T-cell (primary cell): ENCODE measurements at regions not wholly inside any gene's neighbourhood (a gene's known extent, or its start where the extent isn't known, plus 50 kb on each side); places are given as distances from the start of the nearest gene placed in this dataset.

ENCODE experiments used
- ATAC-seq, 4 experiments: fragments of 200-7000 bp in 3 of 4; fragments of 150-1000 bp in 1 of 4; cut with Tn5 transposase; replicated peaks in 1 of 4; 1 replicate in 3 of 4; 2 replicates in 1 of 4; pipeline ENCODE4 v1.10.0; 2021; ENCODE audit warnings: moderate library complexity in 3 of 4, mild to moderate bottlenecking in 2 of 4, moderate number of reproducible peaks in 1 of 4
- CTCF ChIA-PET, 2 donors: fragments of 300-600 bp; sonication (Branson Sonifier 250); formaldehyde crosslinking; loops; one replicate each; lab custom pipeline; 2022; ENCODE audit warnings: antibody characterized with exemption in 2 of 2; lab: Charles Lee
- POLR2A ChIA-PET, 2 donors: fragments of 300-600 bp; sonication (Branson Sonifier 250); formaldehyde crosslinking; loops; one replicate each; lab custom pipeline; 2022; ENCODE audit warnings: antibody characterized with exemption in 2 of 2; lab: Charles Lee
- DNase-seq, 35 experiments: peaks; one replicate each; pipeline versions ENCODE4 v3.0.0 to v3.0.0-alpha.2; 2013 to 2023
- H3K27ac ChIP-seq: one replicate; pipeline ENCODE4 v1.5.1; 2013; ENCODE audit warnings: low read length
- H3K27me3 ChIP-seq, 2 experiments: replicated peaks in 1 of 2; 1 replicate in 1 of 2; 2 replicates in 1 of 2; pipeline versions ENCODE4 v1.6.1 to v1.7.0; 2013; ENCODE audit warnings: low read length in 1 of 2, mixed read lengths in 1 of 2; ENCODE audit not compliant: control insufficient read depth in 2 of 2, insufficient read depth in 2 of 2; ENCODE audit errors: extremely low read depth in 1 of 2
- H3K36me3 ChIP-seq, 2 donors: 1 replicate in 1 of 2; 2 replicates in 1 of 2; pipeline versions ENCODE4 v1.6.1 to v1.7.0; 2013; ENCODE audit warnings: low read length in 1 of 2; ENCODE audit not compliant: control insufficient read depth in 2 of 2, insufficient read depth in 1 of 2; ENCODE audit errors: extremely low read depth in 1 of 2
- H3K4me1 ChIP-seq, 2 experiments: 1 replicate in 1 of 2; 2 replicates in 1 of 2; pipeline versions ENCODE4 v1.6.1 to v1.7.0; 2013; ENCODE audit warnings: low read length in 2 of 2, mixed read lengths in 1 of 2; ENCODE audit not compliant: insufficient read depth in 2 of 2, control insufficient read depth in 1 of 2; ENCODE audit errors: extremely low read depth in 1 of 2
- H3K4me3 ChIP-seq, 2 donors: 1 replicate in 1 of 2; 2 replicates in 1 of 2; pipeline versions ENCODE4 v1.5.1 to v1.7.0; 2013; ENCODE audit warnings: mild to moderate bottlenecking in 2 of 2, low read length in 1 of 2, moderate library complexity in 1 of 2; ENCODE audit not compliant: control insufficient read depth in 1 of 2; ENCODE audit errors: extremely low read depth in 1 of 2
- H3K9me3 ChIP-seq: 2 replicates; pipeline ENCODE4 v1.7.0; 2013
- H3K27ac Mint-ChIP-seq, 2 donors: one replicate each; pipeline ENCODE4 v1.8.0; 2020 to 2021; ENCODE audit warnings: mild to moderate bottlenecking in 2 of 2, mixed read lengths in 2 of 2
- H3K27me3 Mint-ChIP-seq, 2 donors: one replicate each; pipeline ENCODE4 v1.8.0; 2021 to 2022; ENCODE audit warnings: mixed read lengths in 2 of 2
- H3K36me3 Mint-ChIP-seq: one replicate; pipeline ENCODE4 v1.8.0; 2021; ENCODE audit warnings: mixed read lengths
- H3K4me1 Mint-ChIP-seq, 3 donors: one replicate each; pipeline ENCODE4 v1.8.0; 2020 to 2022; ENCODE audit warnings: mixed read lengths in 3 of 3, mild to moderate bottlenecking in 1 of 3
- H3K4me3 Mint-ChIP-seq, 3 donors: one replicate each; pipeline ENCODE4 v1.8.0; 2020 to 2022; ENCODE audit warnings: mild to moderate bottlenecking in 3 of 3, mixed read lengths in 3 of 3, moderate library complexity in 3 of 3
- H3K9me3 Mint-ChIP-seq, 3 donors: one replicate each; pipeline ENCODE4 v1.8.0; 2020 to 2022; ENCODE audit warnings: mixed read lengths in 3 of 3
- WGBS: methylation state at CpG from one replicate; pipeline ENCODE4 v1.1.5; 2013; ENCODE audit warnings: missing lambda C conversion rate; ENCODE audit not compliant: insufficient coverage; 5-methylcytosine and 5-hydroxymethylcytosine counted together

DNA sequence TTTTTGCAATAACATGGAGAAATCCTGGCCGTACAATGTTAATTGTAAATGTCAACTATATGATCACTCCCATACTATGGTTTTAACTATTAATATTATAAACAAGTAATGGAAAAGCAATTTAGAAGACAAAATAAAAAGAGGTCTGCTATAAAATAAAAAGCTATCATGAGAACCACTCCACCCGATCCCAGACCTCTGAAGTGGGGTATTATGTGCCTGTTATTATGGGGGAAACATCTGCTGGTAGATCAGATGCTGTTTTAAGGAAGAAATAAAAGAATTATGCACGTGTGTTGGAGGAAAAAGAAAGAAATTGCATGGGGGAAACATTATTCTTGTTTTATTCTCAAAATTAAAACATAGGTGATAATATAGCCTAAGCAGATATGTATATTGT is 615.7 kb upstream of the ARID1B start:
- no peak overlapping the region for H3K4me3 ChIP-seq
- CTCF ChIA-PET = interaction anchor here (0.7 kb wide), 2 partner anchors 68 to 1745 kb away, joined by 4 to 7 read pairs; no protein-coding TSS in a partner anchor
- no peak for ATAC-seq
- H3K36me3 ChIP-seq = no peaks in the 10 kb centered on the region
- no peak for DNase-seq
- no peak overlapping the region for H3K27ac ChIP-seq
- H3K4me1 Mint-ChIP-seq = peaks cover 19 to 35% (median 30%) of the 10 kb centered on the region in 3 donors
- peaks cover 0 to 4% of the 10 kb centered on the region in 2 experiments for H3K4me1 ChIP-seq
- peaks cover 4% of the 10 kb centered on the region for H3K36me3 Mint-ChIP-seq
- no peaks in the 10 kb centered on the region for H3K9me3 Mint-ChIP-seq
- H3K4me3 Mint-ChIP-seq = no peak overlapping the region
- POLR2A ChIA-PET = no interaction called here
- H3K9me3 ChIP-seq = no peaks in the 10 kb centered on the region
- H3K27me3 Mint-ChIP-seq = peaks cover 2 to 4% of the 10 kb centered on the region in 2 donors
- no CpG with 5 or more reads among the region's 3 CpGs for whole genome bisulfite sequencing
- H3K27me3 ChIP-seq = no peaks in the 10 kb centered on the region
- H3K27ac Mint-ChIP-seq = no peak overlapping the region

DNA sequence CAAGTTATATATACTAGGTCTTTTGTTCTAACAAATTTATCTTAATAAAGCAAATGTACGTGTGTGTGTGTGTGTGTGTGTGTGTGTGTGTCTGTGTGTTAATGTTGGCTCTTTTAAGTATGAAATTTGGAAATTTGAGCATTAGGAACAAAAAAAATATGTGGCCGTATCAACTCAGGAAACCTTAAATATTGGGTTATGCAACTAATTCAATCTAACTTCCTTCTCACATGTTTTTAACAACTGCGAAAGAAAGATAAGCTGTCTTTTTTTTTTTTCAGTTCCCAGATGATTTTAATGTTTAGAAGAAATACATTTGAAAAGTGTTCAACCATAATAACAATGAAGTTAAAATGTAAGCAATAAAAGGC is 616.4 kb upstream of the ARID1B start:
- no peak for DNase-seq
- Mint-ChIP-seq H3K36me3 (peaks cover 4% of the 10 kb centered on the region), H3K4me3 (no peak overlapping the region), H3K27ac (no peak overlapping the region), H3K4me1 (peaks cover 12 to 28% (median 23%) of the 10 kb centered on the region in 3 donors), H3K27me3 (peaks cover 2 to 4% of the 10 kb centered on the region in 2 donors), H3K9me3 (no peaks in the 10 kb centered on the region)
- ChIA-PET POLR2A (no interaction called here), CTCF (interaction anchor here (0.7 kb wide), 2 partner anchors 69 to 1745 kb away, joined by 4 to 7 read pairs; no protein-coding TSS in a partner anchor)
- WGBS = no CpG with 5 or more reads among the region's 3 CpGs
- H3K4me3 ChIP-seq = no peak overlapping the region
- ATAC-seq = no peak
- H3K27me3 ChIP-seq = no peaks in the 10 kb centered on the region
- H3K4me1 ChIP-seq = peaks cover 0 to 4% of the 10 kb centered on the region in 2 experiments
- H3K36me3 ChIP-seq = no peaks in the 10 kb centered on the region
- no peak overlapping the region for H3K27ac ChIP-seq
- no peaks in the 10 kb centered on the region for H3K9me3 ChIP-seq

DNA sequence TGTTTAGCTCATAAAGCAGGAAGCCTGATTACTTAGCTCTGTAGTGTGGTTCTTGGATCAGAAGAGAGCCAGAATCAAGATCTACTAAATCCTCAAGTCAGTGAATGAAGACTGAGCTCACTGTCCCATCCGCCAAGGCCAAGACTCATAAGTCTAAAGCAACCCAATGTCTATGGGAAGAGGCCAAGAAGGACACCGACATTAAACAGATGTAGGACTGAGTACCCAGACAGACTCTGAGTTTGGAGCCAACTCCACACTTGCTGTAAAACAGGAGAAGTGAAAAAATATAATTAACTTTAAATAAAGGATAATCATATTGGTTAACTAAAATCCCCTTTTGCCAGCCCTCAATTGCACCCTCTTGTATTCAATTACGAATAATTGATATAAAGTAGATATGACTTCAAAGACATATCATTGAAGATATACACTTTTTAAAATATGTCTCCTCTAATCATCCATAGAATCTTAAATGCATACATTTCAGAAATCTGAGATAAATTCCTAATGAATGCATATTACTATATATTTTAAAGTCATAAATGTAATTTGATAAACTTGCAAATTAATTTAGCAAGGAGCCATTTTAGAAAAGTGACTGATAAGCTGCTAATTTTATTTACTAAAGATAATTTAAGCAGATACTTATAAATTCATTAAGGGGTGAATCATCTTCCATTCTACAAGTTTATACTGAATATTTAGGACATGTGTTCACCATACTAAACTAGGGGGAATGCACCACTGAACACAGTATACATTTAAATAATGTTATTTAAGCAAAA is 617.0 kb upstream of the ARID1B start:
- ATAC-seq (no peak), DNase-seq (no peak)
- no peak overlapping the region for H3K27ac ChIP-seq
- H3K36me3 Mint-ChIP-seq = peaks cover 4% of the 10 kb centered on the region
- H3K4me1 ChIP-seq = peaks cover 0 to under 1% of the 10 kb centered on the region in 2 experiments
- H3K9me3 ChIP-seq = no peaks in the 10 kb centered on the region
- peaks cover 2 to 4% of the 10 kb centered on the region in 2 donors for H3K27me3 Mint-ChIP-seq
- H3K27me3 ChIP-seq = no peaks in the 10 kb centered on the region
- H3K27ac Mint-ChIP-seq = no peak overlapping the region
- no peaks in the 10 kb centered on the region for H3K9me3 Mint-ChIP-seq
- H3K4me3 Mint-ChIP-seq = no peak overlapping the region
- POLR2A ChIA-PET = no interaction called here
- whole genome bisulfite sequencing = 100% methylated on average over 1 of the region's 3 CpGs
- no peak overlapping the region for H3K4me3 ChIP-seq
- CTCF ChIA-PET = no interaction called here
- no peaks in the 10 kb centered on the region for H3K36me3 ChIP-seq
- H3K4me1 Mint-ChIP-seq = peaks cover 7 to 23% (median 18%) of the 10 kb centered on the region in 3 donors

DNA sequence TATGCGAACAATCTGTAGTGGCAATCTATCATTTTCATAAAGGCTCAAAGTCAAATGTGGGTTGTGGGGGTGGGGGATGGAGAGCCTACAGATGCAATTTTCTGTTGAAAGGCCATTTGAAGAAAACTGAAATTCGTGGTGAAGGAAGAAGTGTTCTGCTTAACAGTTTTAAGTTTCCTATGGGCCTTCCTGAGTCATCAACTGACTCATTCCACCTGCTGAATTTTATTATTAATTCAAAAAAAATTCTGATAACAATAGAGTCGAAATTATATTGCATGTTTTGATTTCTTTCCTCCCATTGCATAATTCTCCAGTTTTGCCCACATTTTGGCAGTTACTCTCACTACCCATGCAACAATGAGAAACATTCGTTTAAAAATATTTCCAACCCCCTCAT is 622.3 kb upstream of the ARID1B start:
- no peaks in the 10 kb centered on the region for H3K9me3 Mint-ChIP-seq
- H3K27ac Mint-ChIP-seq = peak overlapping the region in 1 of 2 donors; percentile 52
- H3K27ac ChIP-seq = no peak overlapping the region
- peaks cover 0 to 13% (median 8%) of the 10 kb centered on the region in 3 donors for H3K4me1 Mint-ChIP-seq
- H3K4me3 Mint-ChIP-seq = no peak overlapping the region
- no peaks in the 10 kb centered on the region for H3K9me3 ChIP-seq
- H3K27me3 Mint-ChIP-seq = no peaks in the 10 kb centered on the region
- no peak overlapping the region for H3K4me3 ChIP-seq
- no peaks in the 10 kb centered on the region for H3K27me3 ChIP-seq
- no peaks in the 10 kb centered on the region for H3K36me3 ChIP-seq
- no peak for ATAC-seq
- no peaks in the 10 kb centered on the region for H3K4me1 ChIP-seq
- CTCF ChIA-PET = no interaction called here
- DNase-seq = no peak
- WGBS = no CpG with 5 or more reads among the region's 4 CpGs
- POLR2A ChIA-PET = no interaction called here
- peaks cover 15% of the 10 kb centered on the region for H3K36me3 Mint-ChIP-seq

DNA sequence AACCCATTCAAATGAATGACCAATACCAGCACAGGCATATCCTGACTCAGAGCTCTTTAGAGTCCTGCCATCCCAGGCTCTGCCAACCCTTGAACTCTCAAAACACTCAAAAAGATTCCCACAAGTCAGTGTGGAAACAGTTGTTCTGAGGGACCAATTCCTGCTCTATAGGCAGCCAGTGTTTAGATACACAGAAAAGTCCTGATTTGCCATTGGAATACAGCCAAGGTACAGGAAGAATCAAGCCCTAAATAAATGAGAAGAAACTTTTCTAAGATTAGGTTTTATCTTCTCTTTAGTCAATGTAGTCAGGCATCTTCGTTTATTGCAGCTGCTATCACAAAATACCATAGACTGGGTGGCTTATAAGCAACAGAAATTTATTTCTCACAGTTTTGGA is 626.8 kb upstream of the ARID1B start:
- H3K27ac Mint-ChIP-seq = no peak overlapping the region
- Histone ChIP-seq H3K27ac (no peak overlapping the region), H3K9me3 (no peaks in the 10 kb centered on the region), H3K36me3 (no peaks in the 10 kb centered on the region), H3K4me3 (no peak overlapping the region), H3K4me1 (no peaks in the 10 kb centered on the region), H3K27me3 (no peaks in the 10 kb centered on the region)
- ChIA-PET CTCF (no interaction called here), POLR2A (interaction anchor here in 1 of 2 donors (0.6 kb wide), 1 partner anchor 348 kb away, joined by 5 read pairs; no protein-coding TSS in a partner anchor)
- H3K36me3 Mint-ChIP-seq = peaks cover 40% of the 10 kb centered on the region
- H3K27me3 Mint-ChIP-seq = no peaks in the 10 kb centered on the region
- WGBS = no CpG with 5 or more reads among the region's 1 CpG
- H3K9me3 Mint-ChIP-seq = peaks cover 0 to 5% (median 2%) of the 10 kb centered on the region in 3 donors
- ATAC-seq (no peak), DNase-seq (no peak)
- peaks cover 0 to 11% (median 8%) of the 10 kb centered on the region in 3 donors for H3K4me1 Mint-ChIP-seq
- no peak overlapping the region for H3K4me3 Mint-ChIP-seq

DNA sequence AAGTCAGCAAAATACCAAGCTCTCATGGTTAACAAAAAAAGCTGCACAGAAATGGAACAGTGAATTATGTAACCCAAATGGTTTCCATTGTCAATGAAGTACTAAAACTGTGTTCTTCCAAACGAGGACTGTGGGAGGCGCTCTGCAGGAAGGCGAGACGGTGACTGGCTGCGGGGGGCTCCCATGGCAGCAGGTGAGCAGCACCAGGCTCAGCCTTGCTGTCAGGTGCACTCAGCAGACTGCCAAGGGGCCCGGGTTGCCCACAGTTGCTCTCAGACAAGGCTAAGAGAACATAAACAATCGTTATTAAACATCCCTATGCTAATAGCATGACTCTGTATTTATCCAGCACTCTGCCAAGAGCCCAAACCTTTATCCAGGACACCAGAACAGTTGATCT is 630.3 kb upstream of the ARID1B start:
- Histone ChIP-seq H3K4me1 (no peaks in the 10 kb centered on the region), H3K4me3 (no peak overlapping the region), H3K36me3 (no peaks in the 10 kb centered on the region), H3K27ac (no peak overlapping the region), H3K9me3 (no peaks in the 10 kb centered on the region), H3K27me3 (no peaks in the 10 kb centered on the region)
- DNase-seq (no peak), ATAC-seq (no peak)
- ChIA-PET POLR2A (no interaction called here), CTCF (no interaction called here)
- peaks cover 11 to 28% (median 25%) of the 10 kb centered on the region in 3 donors for H3K9me3 Mint-ChIP-seq
- peaks cover 0 to 4% (median 0%) of the 10 kb centered on the region in 3 donors for H3K4me1 Mint-ChIP-seq
- no peak overlapping the region for H3K4me3 Mint-ChIP-seq
- H3K27me3 Mint-ChIP-seq = no peaks in the 10 kb centered on the region
- no peak overlapping the region for H3K27ac Mint-ChIP-seq
- H3K36me3 Mint-ChIP-seq = peaks cover 51% of the 10 kb centered on the region
- whole genome bisulfite sequencing = 75% methylated on average over 5 of the region's 7 CpGs
